ENCODE measurements at regions not wholly inside any gene's neighbourhood (a gene's known extent, or its start where the extent isn't known, plus 50 kb on each side); places are given as distances from the start of the nearest gene placed in this dataset.

- no peak for TF ChIP-seq CTCF (IDR thresholded peaks at IDR 0.05 in 4 of 5, conservative IDR thresholded peaks at IDR 0.05 in 1 of 5)
- TF ChIP-seq POLR2A (IDR thresholded peaks at IDR 0.05): no peak
- Histone ChIP-seq H3K4me3 (no peak overlapping the region), H3K9me3 (no peaks in the 10 kb centered on the region), H3K4me1 (no peaks in the 10 kb centered on the region), H3K27ac (no peak overlapping the region), H3K27me3 (no peaks in the 10 kb centered on the region), H3K36me3 (no peaks in the 10 kb centered on the region)
- DNase-seq: no peak
- in situ Hi-C loops (cut with MboI; ENCODE audit: low sequenced_read_pairs in 4 of 4): no loop called here
- no peak for ATAC-seq
- intact Hi-C loops (cut with DNase I; ENCODE audit: low total_unique reads): no loop called here
Observed at GRCh38 chr6:167469672-167470071, 144.8 kb downstream of the TTLL2 start.

GRCh38 chr6:167470101-167470835, 145.4 kb downstream of the TTLL2 start:
- no peak for DNase-seq
- ATAC-seq: no peak
- H3K36me3 ChIP-seq: no peaks in the 10 kb centered on the region
- intact Hi-C loops (cut with DNase I; ENCODE audit: low total_unique reads) (no loop called here), in situ Hi-C loops (cut with MboI; ENCODE audit: low sequenced_read_pairs in 4 of 4) (no loop called here)
- H3K4me3 ChIP-seq: no peak overlapping the region
- H3K9me3 ChIP-seq: no peaks in the 10 kb centered on the region
- no peaks in the 10 kb centered on the region for H3K27me3 ChIP-seq
- no peaks in the 10 kb centered on the region for H3K4me1 ChIP-seq
- TF ChIP-seq CTCF (IDR thresholded peaks at IDR 0.05 in 4 of 5, conservative IDR thresholded peaks at IDR 0.05 in 1 of 5): no peak
- no peak for TF ChIP-seq POLR2A (IDR thresholded peaks at IDR 0.05)
- no peak overlapping the region for H3K27ac ChIP-seq

GRCh38 chr6:167470836-167471547, 146.1 kb downstream of the TTLL2 start:
- intact Hi-C loops (cut with DNase I; ENCODE audit: low total_unique reads) (no loop called here), in situ Hi-C loops (cut with MboI; ENCODE audit: low sequenced_read_pairs in 4 of 4) (no loop called here)
- ATAC-seq: no peak

GRCh38 chr6:167471548-167471930, 146.7 kb downstream of the TTLL2 start:
- Histone ChIP-seq H3K4me1 (no peaks in the 10 kb centered on the region), H3K4me3 (no peak overlapping the region), H3K36me3 (no peaks in the 10 kb centered on the region), H3K9me3 (no peaks in the 10 kb centered on the region), H3K27me3 (no peaks in the 10 kb centered on the region), H3K27ac (no peak overlapping the region)
- intact Hi-C loops (cut with DNase I; ENCODE audit: low total_unique reads) (no loop called here), in situ Hi-C loops (cut with MboI; ENCODE audit: low sequenced_read_pairs in 4 of 4) (no loop called here)
- DNase-seq: no peak
- TF ChIP-seq POLR2A (IDR thresholded peaks at IDR 0.05): no peak
- no peak for TF ChIP-seq CTCF (IDR thresholded peaks at IDR 0.05 in 4 of 5, conservative IDR thresholded peaks at IDR 0.05 in 1 of 5)
- ATAC-seq: no peak

More at GRCh38 chr6:167470836-167471547, 146.1 kb downstream of the TTLL2 start:
- TF ChIP-seq POLR2A (IDR thresholded peaks at IDR 0.05) (no peak), CTCF (IDR thresholded peaks at IDR 0.05 in 4 of 5, conservative IDR thresholded peaks at IDR 0.05 in 1 of 5) (no peak)
- DNase-seq: no peak
- no peak overlapping the region for H3K27ac ChIP-seq
- no peaks in the 10 kb centered on the region for H3K4me1 ChIP-seq
- no peaks in the 10 kb centered on the region for H3K36me3 ChIP-seq
- no peak overlapping the region for H3K4me3 ChIP-seq
- no peaks in the 10 kb centered on the region for H3K9me3 ChIP-seq
- no peaks in the 10 kb centered on the region for H3K27me3 ChIP-seq
